ENCODE measurements at regions not wholly inside any gene's neighbourhood (a gene's known extent, or its start where the extent isn't known, plus 50 kb on each side); places are given as distances from the start of the nearest gene placed in this dataset.

GRCh38 chr5:13477118-13477737, 467.3 kb downstream of the DNAH5 start:
- no peak for DNase-seq (ENCODE audit: low spot score)

GRCh38 chr5:13472842-13473241, 471.6 kb downstream of the DNAH5 start:
- no peak for DNase-seq (ENCODE audit: low spot score)

GRCh38 chr5:13470975-13471374, 473.5 kb downstream of the DNAH5 start:
- no peak for DNase-seq (ENCODE audit: low spot score)

GRCh38 chr5:13470263-13470662, 474.2 kb downstream of the DNAH5 start:
- no peak for DNase-seq (ENCODE audit: low spot score)

GRCh38 chr5:13464532-13465193, 479.8 kb downstream of the DNAH5 start:
- DNase-seq (ENCODE audit: low spot score): no peak

GRCh38 chr5:13460587-13460986, 483.9 kb downstream of the DNAH5 start:
- DNase-seq (ENCODE audit: low spot score): no peak

GRCh38 chr5:13454050-13454449, 490.4 kb downstream of the DNAH5 start:
- DNase-seq (ENCODE audit: low spot score): no peak

GRCh38 chr5:13448843-13449242, 495.6 kb downstream of the DNAH5 start:
- DNase-seq (ENCODE audit: low spot score): no peak

GRCh38 chr5:13439430-13439829, 505.1 kb downstream of the DNAH5 start:
- no peak for DNase-seq (ENCODE audit: low spot score)

GRCh38 chr5:13427827-13428557, 516.5 kb downstream of the DNAH5 start:
- DNase-seq (ENCODE audit: low spot score): no peak

- no peak for DNase-seq (ENCODE audit: low spot score)
Measured at GRCh38 chr5:13412040-13412595, 532.4 kb downstream of the DNAH5 start.

- no peak for DNase-seq (ENCODE audit: low spot score)
Measured at GRCh38 chr5:13408616-13409015, 535.9 kb downstream of the DNAH5 start.

GRCh38 chr5:13403351-13403750, 541.1 kb downstream of the DNAH5 start:
- no peak for DNase-seq (ENCODE audit: low spot score)

GRCh38 chr5:13385066-13385465, 559.4 kb downstream of the DNAH5 start:
- no peak for DNase-seq (ENCODE audit: low spot score)

- no peak for DNase-seq (ENCODE audit: low spot score)
Measured at GRCh38 chr5:13382232-13382631, 562.3 kb downstream of the DNAH5 start.

GRCh38 chr5:13378091-13378490, 566.4 kb downstream of the DNAH5 start:
- no peak for DNase-seq (ENCODE audit: low spot score)

- DNase-seq (ENCODE audit: low spot score): no peak
Measured at GRCh38 chr5:13359344-13359743, 585.1 kb downstream of the DNAH5 start.

GRCh38 chr5:13358342-13358741, 586.1 kb downstream of the DNAH5 start:
- DNase-seq (ENCODE audit: low spot score): no peak

- DNase-seq (ENCODE audit: low spot score): no peak
Measured at GRCh38 chr5:13357929-13358328, 586.6 kb downstream of the DNAH5 start.

GRCh38 chr5:13356226-13356625, 588.3 kb downstream of the DNAH5 start:
- no peak for DNase-seq (ENCODE audit: low spot score)

- no peak for DNase-seq (ENCODE audit: low spot score)
Measured at GRCh38 chr5:13354611-13355010, 589.9 kb downstream of the DNAH5 start.

GRCh38 chr5:13350767-13351166, 593.7 kb downstream of the DNAH5 start:
- DNase-seq (ENCODE audit: low spot score): no peak

- no peak for DNase-seq (ENCODE audit: low spot score)
Measured at GRCh38 chr5:13348568-13348967, 595.9 kb downstream of the DNAH5 start.

All from AG20443 (cell line).